ENCODE measurements at regions not wholly inside any gene's neighbourhood (a gene's known extent, or its start where the extent isn't known, plus 50 kb on each side); places are given as distances from the start of the nearest gene placed in this dataset.

GRCh38 chr7:81590131-81590530 lies 179.7 kb downstream of the HGF start:
- Mint-ChIP-seq H3K27me3 (no peaks in the 10 kb centered on the region), H3K4me3 (no peak overlapping the region), H3K36me3 (no peaks in the 10 kb centered on the region), H3K27ac (no peak overlapping the region), H3K4me1 (no peaks in the 10 kb centered on the region), H3K9me3 (no peaks in the 10 kb centered on the region)
- no peak for DNase-seq
- no peak for ATAC-seq (replicated peaks)

- H3K27me3 Mint-ChIP-seq = no peaks in the 10 kb centered on the region
- H3K4me3 Mint-ChIP-seq = no peak overlapping the region
- H3K27ac Mint-ChIP-seq = no peak overlapping the region
- ATAC-seq (replicated peaks) (no peak), DNase-seq (no peak)
- no peaks in the 10 kb centered on the region for H3K9me3 Mint-ChIP-seq
- no peaks in the 10 kb centered on the region for H3K4me1 Mint-ChIP-seq
- no peaks in the 10 kb centered on the region for H3K36me3 Mint-ChIP-seq
These were observed 185.2 kb downstream of the HGF start for GRCh38 chr7:81584667-81585066.

GRCh38 chr7:81583882-81584533 lies 185.8 kb downstream of the HGF start:
- DNase-seq (no peak), ATAC-seq (replicated peaks) (no peak)
- H3K27me3 Mint-ChIP-seq = no peaks in the 10 kb centered on the region
- no peaks in the 10 kb centered on the region for H3K4me1 Mint-ChIP-seq
- no peaks in the 10 kb centered on the region for H3K36me3 Mint-ChIP-seq
- H3K4me3 Mint-ChIP-seq = no peak overlapping the region
- H3K9me3 Mint-ChIP-seq = no peaks in the 10 kb centered on the region
- H3K27ac Mint-ChIP-seq = no peak overlapping the region

GRCh38 chr7:81583090-81583489 lies 186.8 kb downstream of the HGF start:
- DNase-seq = no peak
- H3K27me3 Mint-ChIP-seq = no peaks in the 10 kb centered on the region
- H3K9me3 Mint-ChIP-seq = no peaks in the 10 kb centered on the region

GRCh38 chr7:81577642-81578340 lies 192.1 kb downstream of the HGF start:
- DNase-seq (no peak), ATAC-seq (replicated peaks) (no peak)
- Mint-ChIP-seq H3K4me3 (no peak overlapping the region), H3K36me3 (no peaks in the 10 kb centered on the region), H3K4me1 (no peaks in the 10 kb centered on the region), H3K27ac (no peak overlapping the region), H3K9me3 (no peaks in the 10 kb centered on the region), H3K27me3 (no peaks in the 10 kb centered on the region)

More at GRCh38 chr7:81583090-81583489, 186.8 kb downstream of the HGF start:
- Mint-ChIP-seq H3K36me3 (no peaks in the 10 kb centered on the region), H3K27ac (no peak overlapping the region), H3K4me3 (no peak overlapping the region), H3K4me1 (no peaks in the 10 kb centered on the region)
- ATAC-seq (replicated peaks) = no peak

GRCh38 chr7:81574723-81575326 lies 195.0 kb downstream of the HGF start:
- Mint-ChIP-seq H3K9me3 (no peaks in the 10 kb centered on the region), H3K36me3 (no peaks in the 10 kb centered on the region), H3K4me1 (no peaks in the 10 kb centered on the region), H3K27me3 (no peaks in the 10 kb centered on the region), H3K4me3 (no peak overlapping the region), H3K27ac (no peak overlapping the region)
- ATAC-seq (replicated peaks) (no peak), DNase-seq (no peak)

- Mint-ChIP-seq H3K36me3 (no peaks in the 10 kb centered on the region), H3K9me3 (no peaks in the 10 kb centered on the region), H3K4me3 (no peak overlapping the region), H3K27me3 (no peaks in the 10 kb centered on the region), H3K27ac (no peak overlapping the region), H3K4me1 (no peaks in the 10 kb centered on the region)
- DNase-seq (no peak), ATAC-seq (replicated peaks) (no peak)
These were observed 195.9 kb downstream of the HGF start for GRCh38 chr7:81573932-81574331.

- no peak for ATAC-seq (replicated peaks)
- Mint-ChIP-seq H3K27ac (no peak overlapping the region), H3K36me3 (no peaks in the 10 kb centered on the region), H3K4me3 (no peak overlapping the region), H3K4me1 (no peaks in the 10 kb centered on the region), H3K27me3 (no peaks in the 10 kb centered on the region), H3K9me3 (no peaks in the 10 kb centered on the region)
- no peak for DNase-seq
These were observed 196.7 kb downstream of the HGF start for GRCh38 chr7:81573128-81573527.

- DNase-seq (no peak), ATAC-seq (replicated peaks) (no peak)
- no peak overlapping the region for H3K4me3 Mint-ChIP-seq
- H3K27me3 Mint-ChIP-seq = no peaks in the 10 kb centered on the region
- no peaks in the 10 kb centered on the region for H3K4me1 Mint-ChIP-seq
- no peaks in the 10 kb centered on the region for H3K36me3 Mint-ChIP-seq
- peaks cover 0 to 4% of the 10 kb centered on the region in 2 donors for H3K9me3 Mint-ChIP-seq
- H3K27ac Mint-ChIP-seq = no peak overlapping the region
These were observed 207.3 kb downstream of the HGF start for GRCh38 chr7:81562581-81562980.

- Mint-ChIP-seq H3K27ac (no peak overlapping the region), H3K27me3 (no peaks in the 10 kb centered on the region), H3K4me3 (no peak overlapping the region), H3K4me1 (no peaks in the 10 kb centered on the region), H3K36me3 (no peaks in the 10 kb centered on the region), H3K9me3 (peaks cover 0 to 4% of the 10 kb centered on the region in 2 donors)
- no peak for ATAC-seq (replicated peaks)
- DNase-seq = no peak
These were observed 209.1 kb downstream of the HGF start for GRCh38 chr7:81560708-81561107.

- Mint-ChIP-seq H3K9me3 (peaks cover 0 to 4% of the 10 kb centered on the region in 2 donors), H3K36me3 (no peaks in the 10 kb centered on the region), H3K27me3 (no peaks in the 10 kb centered on the region), H3K4me1 (no peaks in the 10 kb centered on the region), H3K4me3 (no peak overlapping the region), H3K27ac (no peak overlapping the region)
- no peak for ATAC-seq (replicated peaks)
- no peak for DNase-seq
These were observed 220.3 kb downstream of the HGF start for GRCh38 chr7:81549484-81550016.

GRCh38 chr7:81534996-81535395 lies 234.9 kb downstream of the HGF start:
- H3K4me1 Mint-ChIP-seq = no peaks in the 10 kb centered on the region
- DNase-seq = no peak
- no peaks in the 10 kb centered on the region for H3K36me3 Mint-ChIP-seq
- no peak overlapping the region for H3K27ac Mint-ChIP-seq
- ATAC-seq (replicated peaks) = no peak
- H3K27me3 Mint-ChIP-seq = no peaks in the 10 kb centered on the region
- H3K9me3 Mint-ChIP-seq = peaks cover 0 to 1% of the 10 kb centered on the region in 2 donors
- no peak overlapping the region for H3K4me3 Mint-ChIP-seq

- Mint-ChIP-seq H3K9me3 (peaks cover 0 to 1% of the 10 kb centered on the region in 2 donors), H3K4me3 (no peak overlapping the region), H3K27me3 (no peaks in the 10 kb centered on the region), H3K4me1 (no peaks in the 10 kb centered on the region), H3K27ac (no peak overlapping the region), H3K36me3 (no peaks in the 10 kb centered on the region)
- DNase-seq = no peak
- no peak for ATAC-seq (replicated peaks)
These were observed 235.4 kb downstream of the HGF start for GRCh38 chr7:81534446-81534845.

GRCh38 chr7:81533931-81534330 lies 235.9 kb downstream of the HGF start:
- ATAC-seq (replicated peaks) (no peak), DNase-seq (no peak)
- no peaks in the 10 kb centered on the region for H3K27me3 Mint-ChIP-seq
- no peak overlapping the region for H3K4me3 Mint-ChIP-seq
- H3K36me3 Mint-ChIP-seq = no peaks in the 10 kb centered on the region
- H3K9me3 Mint-ChIP-seq = peaks cover 0 to 1% of the 10 kb centered on the region in 2 donors
- no peak overlapping the region for H3K27ac Mint-ChIP-seq
- no peaks in the 10 kb centered on the region for H3K4me1 Mint-ChIP-seq

GRCh38 chr7:81533426-81533825 lies 236.4 kb downstream of the HGF start:
- H3K36me3 Mint-ChIP-seq = no peaks in the 10 kb centered on the region
- DNase-seq = no peak
- H3K9me3 Mint-ChIP-seq = peaks cover 0 to 1% of the 10 kb centered on the region in 2 donors
- H3K4me1 Mint-ChIP-seq = no peaks in the 10 kb centered on the region
- ATAC-seq (replicated peaks) = no peak
- no peak overlapping the region for H3K4me3 Mint-ChIP-seq
- H3K27me3 Mint-ChIP-seq = no peaks in the 10 kb centered on the region
- no peak overlapping the region for H3K27ac Mint-ChIP-seq
